BE2C (cell line): ENCODE measurements at regions not wholly inside any gene's neighbourhood (a gene's known extent, or its start where the extent isn't known, plus 50 kb on each side); places are given as distances from the start of the nearest gene placed in this dataset.
A peak's percentile ranks its signal among the peaks of the same experiment; 100 is the strongest.

Experiments
- DNase-seq: peaks from one replicate; pipeline ENCODE4 v3.0.0-alpha.2; 2020
- H3K27me3 ChIP-seq: fragments of 250-450 bp; sonication (Bioruptor Pico); 2 replicates; pipeline ENCODE4 v1.5.1; 2020; ENCODE audit warnings: mild to moderate bottlenecking
- H3K36me3 ChIP-seq: fragments of 250-450 bp; sonication (Bioruptor Pico); 2 replicates; pipeline ENCODE4 v1.5.1; 2020; ENCODE audit warnings: mild to moderate bottlenecking
- H3K4me1 ChIP-seq: fragments of 250-450 bp; sonication (Bioruptor Pico); 2 replicates; pipeline ENCODE4 v1.5.1; 2020
- H3K4me3 ChIP-seq: 2 replicates; pipeline ENCODE4 v1.5.1; 2011; ENCODE audit warnings: low read depth, low read length
- H3K9me3 ChIP-seq: fragments of 250-450 bp; sonication (Bioruptor Pico); 2 replicates; pipeline ENCODE4 v1.5.1; 2020
- CTCF ChIP-seq: IDR thresholded peaks from 2 replicates; pipeline ENCODE4 v1.5.1; 2012; ENCODE audit warnings: mild to moderate bottlenecking, low read depth, low read length

- Histone ChIP-seq H3K4me1 (no peaks in the 10 kb centered on the region), H3K4me3 (no peak overlapping the region), H3K36me3 (no peaks in the 10 kb centered on the region), H3K9me3 (no peaks in the 10 kb centered on the region), H3K27me3 (no peaks in the 10 kb centered on the region)
- no peak for DNase-seq
- TF ChIP-seq CTCF = no peak
Measured at GRCh38 chr4:7127576-7127975, 59.7 kb upstream of the GRPEL1 start.

GRCh38 chr4:7126981-7127380, 59.1 kb upstream of the GRPEL1 start:
- no peak for TF ChIP-seq CTCF
- no peaks in the 10 kb centered on the region for H3K27me3 ChIP-seq
- DNase-seq = no peak
- H3K4me1 ChIP-seq = no peaks in the 10 kb centered on the region
- no peaks in the 10 kb centered on the region for H3K9me3 ChIP-seq
- no peak overlapping the region for H3K4me3 ChIP-seq
- H3K36me3 ChIP-seq = no peaks in the 10 kb centered on the region

GRCh38 chr4:7124689-7125442, 57.0 kb upstream of the GRPEL1 start:
- Histone ChIP-seq H3K9me3 (no peaks in the 10 kb centered on the region), H3K27me3 (no peaks in the 10 kb centered on the region), H3K4me1 (no peaks in the 10 kb centered on the region), H3K36me3 (no peaks in the 10 kb centered on the region), H3K4me3 (no peak overlapping the region)
- TF ChIP-seq CTCF = 0 out of 2 replicates have a peak, but pooled peaks have one; percentile 4
- no peak for DNase-seq

GRCh38 chr4:7121866-7122653, 54.2 kb upstream of the GRPEL1 start:
- no peaks in the 10 kb centered on the region for H3K27me3 ChIP-seq
- no peaks in the 10 kb centered on the region for H3K9me3 ChIP-seq
- no peaks in the 10 kb centered on the region for H3K4me1 ChIP-seq
- TF ChIP-seq CTCF = no peak
- no peak overlapping the region for H3K4me3 ChIP-seq
- no peak for DNase-seq
- no peaks in the 10 kb centered on the region for H3K36me3 ChIP-seq

- Histone ChIP-seq H3K4me1 (no peaks in the 10 kb centered on the region), H3K4me3 (no peak overlapping the region), H3K36me3 (no peaks in the 10 kb centered on the region), H3K27me3 (no peaks in the 10 kb centered on the region), H3K9me3 (no peaks in the 10 kb centered on the region)
- DNase-seq = no peak
- TF ChIP-seq CTCF = no peak
Measured at GRCh38 chr4:7121174-7121573, 53.3 kb upstream of the GRPEL1 start.

GRCh38 chr4:7120341-7120740, 52.5 kb upstream of the GRPEL1 start:
- no peak for TF ChIP-seq CTCF
- Histone ChIP-seq H3K4me1 (no peaks in the 10 kb centered on the region), H3K36me3 (no peaks in the 10 kb centered on the region), H3K9me3 (no peaks in the 10 kb centered on the region), H3K4me3 (no peak overlapping the region), H3K27me3 (no peaks in the 10 kb centered on the region)
- peak; percentile 45 for DNase-seq
